Choroid plexus epithelial cell (primary cell): ENCODE measurements at regions not wholly inside any gene's neighbourhood (a gene's known extent, or its start where the extent isn't known, plus 50 kb on each side); places are given as distances from the start of the nearest gene placed in this dataset.

Experiments
- DNase-seq: peaks from one replicate; pipeline ENCODE4 v3.0.0-alpha.2; 2010; ENCODE audit warnings: low read depth
- H3K4me3 ChIP-seq: 2 replicates; pipeline ENCODE4 v1.5.1; 2011; ENCODE audit warnings: low read depth, mild to moderate bottlenecking, control low read depth, low read length, moderate library complexity
- TF ChIP-seq, protein P1 (sequence below): conservative IDR thresholded peaks from 2 replicates; pipeline ENCODE4 v1.5.1; 2011; ENCODE audit warnings: low read depth, mild to moderate bottlenecking, control low read depth, inconsistent platforms, low read length, moderate library complexity

GRCh38 chr17:77036136-77036840, 104.5 kb upstream of the SEC14L1 start:
- TF ChIP-seq, protein P1, sequence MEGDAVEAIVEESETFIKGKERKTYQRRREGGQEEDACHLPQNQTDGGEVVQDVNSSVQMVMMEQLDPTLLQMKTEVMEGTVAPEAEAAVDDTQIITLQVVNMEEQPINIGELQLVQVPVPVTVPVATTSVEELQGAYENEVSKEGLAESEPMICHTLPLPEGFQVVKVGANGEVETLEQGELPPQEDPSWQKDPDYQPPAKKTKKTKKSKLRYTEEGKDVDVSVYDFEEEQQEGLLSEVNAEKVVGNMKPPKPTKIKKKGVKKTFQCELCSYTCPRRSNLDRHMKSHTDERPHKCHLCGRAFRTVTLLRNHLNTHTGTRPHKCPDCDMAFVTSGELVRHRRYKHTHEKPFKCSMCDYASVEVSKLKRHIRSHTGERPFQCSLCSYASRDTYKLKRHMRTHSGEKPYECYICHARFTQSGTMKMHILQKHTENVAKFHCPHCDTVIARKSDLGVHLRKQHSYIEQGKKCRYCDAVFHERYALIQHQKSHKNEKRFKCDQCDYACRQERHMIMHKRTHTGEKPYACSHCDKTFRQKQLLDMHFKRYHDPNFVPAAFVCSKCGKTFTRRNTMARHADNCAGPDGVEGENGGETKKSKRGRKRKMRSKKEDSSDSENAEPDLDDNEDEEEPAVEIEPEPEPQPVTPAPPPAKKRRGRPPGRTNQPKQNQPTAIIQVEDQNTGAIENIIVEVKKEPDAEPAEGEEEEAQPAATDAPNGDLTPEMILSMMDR = no peak
- no peak overlapping the region for H3K4me3 ChIP-seq
- no peak for DNase-seq

DNA sequence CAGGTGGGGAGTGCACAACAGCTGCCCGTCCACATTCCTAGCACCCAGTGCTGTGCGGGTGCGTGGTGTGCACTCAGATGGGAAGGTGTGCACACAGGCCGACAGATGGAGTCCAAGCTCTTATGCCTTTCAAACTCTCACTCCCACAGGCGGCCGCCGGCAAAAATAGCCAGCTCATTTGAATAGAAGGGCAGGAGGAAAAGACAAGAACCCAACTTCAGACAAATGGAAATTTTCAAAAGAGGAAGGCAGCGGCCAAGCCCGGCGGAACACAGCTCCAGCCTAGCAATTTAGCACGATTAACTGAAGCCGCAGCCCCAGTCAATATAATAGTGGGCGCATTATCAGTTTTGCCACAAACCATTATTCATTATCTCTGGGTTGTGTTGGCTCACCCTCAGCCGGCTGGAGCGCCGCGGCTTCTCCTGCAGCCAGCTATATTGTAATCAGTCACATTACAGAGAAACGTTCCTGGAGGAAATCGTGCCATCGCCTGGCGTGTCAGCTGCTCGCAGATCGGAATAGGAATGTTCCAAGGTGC, 103.9 kb upstream of the SEC14L1 start:
- no peak overlapping the region for H3K4me3 ChIP-seq
- TF ChIP-seq, protein P1 = no peak
- no peak for DNase-seq

DNA sequence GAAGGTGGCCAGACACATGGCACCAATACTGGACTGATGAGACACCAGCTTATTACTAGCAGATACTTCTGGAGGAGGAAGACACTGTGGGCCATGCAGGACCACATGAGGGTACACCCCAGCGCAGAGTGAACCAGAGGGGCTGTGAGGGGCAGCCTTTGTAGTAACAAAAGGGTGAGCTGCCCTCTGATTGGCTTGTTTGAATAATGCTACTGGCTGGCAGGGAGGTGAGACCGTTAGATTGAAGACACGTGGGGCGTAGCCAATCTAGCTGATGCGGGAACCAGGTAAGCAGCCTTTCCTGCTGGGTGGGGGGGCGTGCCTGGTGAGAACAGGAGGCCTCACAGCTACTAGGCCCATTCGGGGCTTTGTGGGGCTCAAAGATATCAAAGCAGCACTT, 102.8 kb upstream of the SEC14L1 start:
- H3K4me3 ChIP-seq = no peak overlapping the region
- TF ChIP-seq, protein P1 = no peak
- no peak for DNase-seq

DNA sequence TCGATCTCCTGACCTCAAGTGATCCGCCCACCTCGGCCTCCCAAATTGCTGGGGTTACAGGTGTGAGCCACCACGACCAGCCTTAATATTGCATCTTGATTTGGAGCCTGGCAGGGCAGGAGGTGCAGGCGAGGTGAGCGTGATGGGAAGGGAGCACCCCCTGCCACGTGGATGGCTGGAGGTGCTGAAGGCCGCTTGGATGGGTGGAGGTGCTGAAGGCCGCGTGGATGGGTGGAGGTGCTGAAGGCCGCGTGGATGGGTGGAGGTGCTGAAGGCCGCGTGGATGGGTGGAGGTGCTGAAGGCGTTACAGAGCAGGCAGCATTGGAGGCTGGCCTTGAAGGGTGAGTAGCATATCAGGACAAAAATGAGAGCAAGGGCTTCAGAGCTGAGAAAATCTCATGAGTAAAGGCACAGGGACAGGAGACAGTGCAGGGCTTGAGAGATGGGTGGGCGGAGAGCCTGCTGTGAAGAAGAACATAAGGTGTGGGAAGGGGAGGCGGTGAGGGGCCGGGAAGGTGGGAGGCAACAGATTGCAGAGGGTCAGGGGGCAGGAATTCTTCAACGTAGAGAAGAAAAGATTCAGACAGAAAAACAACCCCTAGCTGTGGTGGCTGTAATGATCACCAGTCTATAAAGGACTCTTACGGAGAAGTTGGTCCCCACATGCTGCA, 101.7 kb upstream of the SEC14L1 start:
- DNase-seq = no peak
- TF ChIP-seq, protein P1 = no peak

DNA sequence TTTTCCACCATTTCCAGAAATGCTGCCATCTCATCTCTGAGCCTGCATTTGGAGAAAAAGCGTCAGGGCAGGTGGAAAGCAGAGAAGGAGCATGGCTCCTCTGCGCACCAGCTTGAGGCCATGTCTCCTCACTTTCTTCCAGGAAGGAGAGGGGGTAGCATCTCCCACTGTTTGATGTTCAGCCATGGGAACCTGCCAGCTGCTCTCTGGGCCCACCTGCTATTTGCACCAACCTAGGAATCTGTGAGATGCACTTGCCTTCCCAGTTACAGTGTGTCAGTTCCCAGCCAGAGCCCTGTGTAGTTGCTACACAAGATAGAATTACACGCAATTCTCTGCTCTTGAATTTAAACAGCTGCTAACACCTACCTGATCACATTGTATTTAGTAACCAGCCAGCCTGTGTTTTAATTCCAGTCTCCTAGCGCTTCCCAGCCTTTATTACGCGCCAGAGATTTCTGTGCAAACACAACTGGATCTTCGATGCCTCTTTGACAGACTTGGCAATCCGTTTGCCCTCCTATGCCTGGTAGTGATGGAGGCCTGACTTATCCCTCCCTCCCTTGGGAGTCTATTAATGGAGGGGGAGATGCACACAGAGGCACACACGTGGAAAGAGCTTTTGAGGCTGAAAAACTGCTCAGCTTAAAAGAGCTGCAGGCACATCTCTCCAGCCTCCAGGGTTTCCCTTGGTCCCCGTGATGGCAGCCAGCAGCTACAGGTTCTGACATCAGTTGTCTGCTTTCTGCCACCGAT, 98.1 kb upstream of the SEC14L1 start:
- H3K4me3 ChIP-seq = no peak overlapping the region
- TF ChIP-seq, protein P1 = no peak
- DNase-seq = no peak

More for the DNA sequence above, 101.7 kb upstream of the SEC14L1 start:
- no peak overlapping the region for H3K4me3 ChIP-seq

- TF ChIP-seq, protein P1 = no peak
- DNase-seq = peak; percentile 7
These were observed 95.2 kb upstream of the SEC14L1 start for GRCh38 chr17:77045441-77046041.

More at GRCh38 chr17:77045441-77046041, 95.2 kb upstream of the SEC14L1 start:
- no peak overlapping the region for H3K4me3 ChIP-seq
